GM11168 (cell line): ENCODE measurements at regions not wholly inside any gene's neighbourhood (a gene's known extent, or its start where the extent isn't known, plus 50 kb on each side); places are given as distances from the start of the nearest gene placed in this dataset.
"Not testable (repeated sequence)": the region's sequence is repeated elsewhere in the genome, so short reads cannot be mapped to it uniquely, and the experiment has no call there.

Experiments used
- in situ Hi-C: fragments of 300-500 bp; cut with MboI; formaldehyde crosslinking; loops from one replicate; pipeline ENCODE4 v1.12.0; 2022; ENCODE audit warnings: low sequenced_read_pairs; ENCODE audit not compliant: unreplicated experiment

GRCh38 chr7:80020277-80020676 is 114.4 kb upstream of the GNAI1 start:
- in situ Hi-C loops = not testable (repeated sequence)

GRCh38 chr7:80019809-80020207 is 114.8 kb upstream of the GNAI1 start:
- in situ Hi-C loops = not testable (repeated sequence)

GRCh38 chr7:80018941-80019808 is 115.5 kb upstream of the GNAI1 start:
- in situ Hi-C loops = no loop called here

- in situ Hi-C loops = no loop called here
These were observed 117.4 kb upstream of the GNAI1 start for GRCh38 chr7:80017101-80017698.

GRCh38 chr7:80014511-80014910 is 120.1 kb upstream of the GNAI1 start:
- in situ Hi-C loops = no loop called here

- in situ Hi-C loops = no loop called here
These were observed 126.6 kb upstream of the GNAI1 start for GRCh38 chr7:80008039-80008438.

- in situ Hi-C loops = no loop called here
These were observed 131.8 kb upstream of the GNAI1 start for GRCh38 chr7:80002865-80003264.

- in situ Hi-C loops = no loop called here
These were observed 136.3 kb upstream of the GNAI1 start for GRCh38 chr7:79998363-79998762.

- in situ Hi-C loops = no loop called here
These were observed 137.3 kb upstream of the GNAI1 start for GRCh38 chr7:79997345-79997744.

GRCh38 chr7:79995741-79996140 is 138.9 kb upstream of the GNAI1 start:
- in situ Hi-C loops = not testable (repeated sequence)

GRCh38 chr7:79988653-79989052 is 146.0 kb upstream of the GNAI1 start:
- in situ Hi-C loops = no loop called here

GRCh38 chr7:79984210-79984609 is 150.4 kb upstream of the GNAI1 start:
- in situ Hi-C loops = no loop called here

GRCh38 chr7:79982141-79982770 is 152.4 kb upstream of the GNAI1 start:
- in situ Hi-C loops = no loop called here

GRCh38 chr7:79980376-79980775 is 154.3 kb upstream of the GNAI1 start:
- in situ Hi-C loops = no loop called here

GRCh38 chr7:79979437-79979836 is 155.2 kb upstream of the GNAI1 start:
- in situ Hi-C loops = no loop called here

- in situ Hi-C loops = no loop called here
These were observed 157.2 kb upstream of the GNAI1 start for GRCh38 chr7:79977481-79977880.

GRCh38 chr7:79976711-79977020 is 158.0 kb upstream of the GNAI1 start:
- in situ Hi-C loops = not testable (repeated sequence)

- in situ Hi-C loops = not testable (repeated sequence)
These were observed 158.5 kb upstream of the GNAI1 start for GRCh38 chr7:79975986-79976710.

- in situ Hi-C loops = no loop called here
These were observed 161.2 kb upstream of the GNAI1 start for GRCh38 chr7:79973455-79973854.

- in situ Hi-C loops = no loop called here
These were observed 163.6 kb upstream of the GNAI1 start for GRCh38 chr7:79971058-79971457.

GRCh38 chr7:79968894-79969293 is 165.7 kb upstream of the GNAI1 start:
- in situ Hi-C loops = no loop called here
